HT-29 (cell line): ENCODE measurements at regions not wholly inside any gene's neighbourhood (a gene's known extent, or its start where the extent isn't known, plus 50 kb on each side); places are given as distances from the start of the nearest gene placed in this dataset.
"Not testable (repeated sequence)": the region's sequence is repeated elsewhere in the genome, so short reads cannot be mapped to it uniquely, and the experiment has no call there.

ENCODE experiments used
- DNase-seq: peaks from one replicate; pipeline ENCODE4 v3.0.0-alpha.2; 2015; ENCODE audit warnings: low spot score

DNA sequence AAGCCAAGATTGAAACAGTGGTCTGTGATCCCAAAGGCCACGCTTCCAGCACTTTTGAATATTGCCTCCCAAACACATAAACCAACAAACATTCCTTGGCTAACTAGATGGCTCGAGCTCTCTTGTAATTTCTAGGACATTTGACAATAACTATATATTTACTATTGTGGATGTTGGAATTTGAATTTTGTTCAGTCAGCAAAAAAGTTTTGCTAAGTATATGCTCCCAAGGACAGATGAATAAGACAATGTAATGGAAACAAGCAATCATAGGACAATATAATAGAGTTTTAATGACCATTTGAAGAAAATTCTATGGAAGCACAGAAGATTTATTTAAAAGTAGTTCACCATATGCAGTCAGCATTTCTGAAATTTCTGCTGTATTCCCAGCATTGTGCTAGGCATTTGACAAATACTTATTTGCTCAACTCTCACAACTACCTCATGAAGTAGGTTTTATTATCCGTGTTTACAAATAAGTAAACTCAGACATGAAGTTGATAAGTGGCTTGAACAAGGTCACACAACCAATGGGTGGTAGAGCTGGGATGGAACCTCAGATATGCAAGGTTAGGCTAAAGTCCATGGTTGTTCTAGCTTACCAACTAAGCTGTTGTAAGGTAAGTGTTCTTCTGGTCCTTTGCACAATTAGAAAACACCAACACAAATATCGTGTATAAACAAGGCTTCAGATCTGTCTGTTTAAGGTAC lies 205.1 kb downstream of the NUFIP1 start:
- no peak for DNase-seq

DNA sequence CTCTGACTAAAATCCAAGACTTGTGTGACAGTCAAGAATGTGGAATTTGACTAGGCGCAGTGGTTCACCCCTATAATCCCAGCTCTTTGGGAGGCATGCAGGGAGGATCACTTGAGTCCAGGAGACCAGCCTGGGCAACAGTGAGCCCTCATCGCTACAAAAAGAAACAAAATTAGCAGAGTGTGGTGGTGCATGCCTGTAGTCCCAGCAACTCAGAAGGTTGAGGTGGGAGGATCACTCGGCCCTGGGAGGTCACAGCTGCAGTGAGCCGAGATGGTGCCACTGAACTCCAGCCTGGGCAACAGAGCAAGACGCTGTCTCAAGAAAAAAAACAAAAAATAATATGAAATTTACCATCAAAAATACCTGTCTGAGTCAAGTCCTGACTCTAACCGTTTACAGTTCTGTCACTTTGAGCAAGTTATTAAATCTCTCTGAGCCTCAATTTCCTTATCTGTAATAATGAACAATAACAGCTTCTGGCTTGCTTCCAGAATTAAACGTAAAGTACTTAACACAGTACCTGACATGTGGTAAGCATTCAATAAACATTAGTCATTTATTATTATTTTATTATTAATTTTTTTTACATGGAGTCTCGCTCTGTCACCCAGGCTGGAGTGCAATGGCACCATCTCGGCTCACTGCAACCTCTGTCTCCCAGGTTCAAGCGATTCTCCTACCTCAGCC lies 204.6 kb upstream of the TSC22D1 start:
- no peak for DNase-seq

DNA sequence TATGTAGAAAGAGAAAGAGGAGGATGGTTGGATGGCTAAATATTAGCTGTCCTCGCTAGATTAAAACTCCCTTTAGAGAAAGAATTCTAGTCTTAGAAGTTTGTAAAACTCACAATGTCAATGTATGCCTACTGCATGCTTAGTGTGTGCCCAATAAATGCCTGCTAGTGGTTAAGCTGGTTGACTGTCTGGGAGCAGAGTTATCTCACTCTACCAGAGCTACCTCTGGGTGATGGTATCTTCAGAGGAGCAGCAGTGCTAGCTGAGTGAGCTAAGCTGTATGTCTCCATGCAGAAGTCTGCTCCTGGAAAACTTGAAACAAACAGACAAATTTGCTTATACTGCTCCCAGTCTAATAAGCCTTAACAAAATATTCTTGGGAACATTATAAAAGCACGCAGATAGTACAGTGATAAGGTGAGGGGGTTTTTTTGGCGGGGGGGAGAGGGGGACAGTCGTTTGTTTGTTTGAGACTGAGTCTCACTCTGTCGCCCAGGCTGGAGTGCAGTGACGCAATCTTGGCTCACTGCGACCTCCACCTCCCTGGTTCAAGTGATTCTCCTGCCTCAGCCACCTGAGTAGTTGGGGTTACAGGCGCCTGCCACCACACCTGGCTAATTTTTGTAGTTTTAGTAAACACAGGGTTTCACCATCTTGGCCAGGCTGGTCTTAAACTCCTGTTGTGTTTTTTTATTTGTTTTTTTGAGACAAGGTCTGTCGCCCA lies 202.8 kb upstream of the TSC22D1 start:
- DNase-seq = no peak

DNA sequence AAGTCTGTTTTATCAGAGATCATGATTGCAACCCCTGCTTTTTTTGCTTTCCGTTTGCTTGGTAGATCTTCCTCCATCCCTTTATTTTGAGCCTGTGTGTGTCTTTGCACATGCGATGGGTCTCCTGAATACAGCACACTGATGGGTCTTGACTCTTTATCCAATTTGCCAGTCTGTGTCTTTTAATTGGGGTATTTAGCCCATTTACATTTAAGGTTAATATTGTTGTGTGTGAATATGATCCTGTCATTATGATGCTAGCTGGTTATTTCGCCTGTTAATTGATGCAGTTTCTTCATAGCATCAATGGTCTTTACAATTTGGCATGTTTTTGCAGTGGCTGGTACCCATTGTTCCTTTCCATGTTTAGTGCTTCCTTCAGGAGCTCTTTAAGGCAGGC lies 199.2 kb upstream of the TSC22D1 start:
- DNase-seq = not testable (repeated sequence)

DNA sequence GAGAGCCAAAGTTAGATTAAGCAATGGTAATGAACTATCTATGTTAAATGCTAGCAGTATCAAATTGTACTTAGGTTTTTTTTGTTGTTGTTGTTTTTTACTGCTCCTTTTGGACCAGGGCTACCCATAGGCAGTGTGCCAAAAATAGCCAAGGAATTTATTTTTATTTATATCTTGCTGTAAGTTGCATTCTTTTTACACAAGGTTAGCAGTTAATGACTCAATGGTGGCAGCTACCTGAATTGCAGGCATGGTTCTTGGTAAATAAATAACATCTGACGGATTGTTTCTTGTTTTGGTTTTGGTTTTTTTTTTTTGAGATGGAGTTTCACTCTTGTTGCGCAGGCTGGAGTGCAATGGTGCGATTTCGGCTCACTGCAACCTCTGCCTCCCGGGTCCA lies 194.8 kb upstream of the TSC22D1 start:
- no peak for DNase-seq

DNA sequence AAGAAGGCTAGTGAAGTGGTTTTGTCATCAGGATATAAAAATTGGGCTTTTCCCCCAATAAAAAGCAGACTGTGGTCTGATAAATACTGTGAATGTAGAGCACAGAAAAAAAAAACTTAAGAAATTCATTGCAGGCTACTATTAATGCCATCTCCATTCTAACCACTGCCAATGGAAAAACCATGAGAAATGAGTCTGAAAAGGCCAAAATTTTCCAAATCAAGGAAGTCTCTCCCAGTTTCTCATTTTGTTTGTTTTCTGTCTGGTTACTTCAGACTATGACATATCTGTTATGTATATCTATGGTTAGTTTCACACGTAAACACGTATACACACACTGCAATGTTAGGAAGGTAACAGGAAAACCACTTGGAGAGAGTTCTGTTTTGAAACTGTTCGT lies 193.6 kb upstream of the TSC22D1 start:
- no peak for DNase-seq

DNA sequence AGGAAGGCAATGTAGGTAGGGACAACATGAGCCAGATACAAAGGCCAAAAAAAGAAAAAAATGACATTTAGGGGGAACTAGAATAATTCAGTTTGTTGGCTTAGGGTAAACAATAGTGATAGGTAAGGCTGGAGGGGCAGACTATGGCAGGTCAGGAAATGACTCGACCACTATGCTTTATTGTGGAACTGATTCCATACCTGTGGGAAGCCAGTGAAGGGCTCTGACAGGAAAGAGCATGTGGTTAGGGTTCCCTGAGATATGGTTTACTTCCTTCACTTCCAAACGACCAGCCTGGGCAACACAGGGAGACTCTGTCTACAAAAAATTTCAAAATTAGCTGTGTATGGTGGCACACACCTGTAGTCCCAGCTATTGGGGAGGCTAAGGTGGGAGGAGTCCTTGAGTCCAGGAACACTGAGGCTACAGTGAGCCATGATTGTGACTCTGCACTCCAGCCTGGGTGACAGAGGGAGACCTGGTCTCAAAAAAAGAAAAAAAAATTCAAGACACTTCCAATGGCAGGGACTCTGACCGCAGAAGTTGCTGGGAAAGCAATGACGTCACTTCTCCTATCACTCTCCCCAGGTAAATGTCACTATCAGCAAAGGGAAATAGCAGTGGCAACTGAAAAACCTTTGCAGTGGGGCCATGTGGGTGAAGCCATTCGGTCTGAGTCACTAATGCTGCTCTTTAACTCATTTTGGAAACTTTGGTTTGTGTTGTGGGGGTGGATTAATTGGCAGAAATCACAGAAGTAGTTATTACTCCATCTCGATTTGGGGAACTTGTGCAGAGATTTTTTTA lies 192.8 kb upstream of the TSC22D1 start:
- DNase-seq = no peak

DNA sequence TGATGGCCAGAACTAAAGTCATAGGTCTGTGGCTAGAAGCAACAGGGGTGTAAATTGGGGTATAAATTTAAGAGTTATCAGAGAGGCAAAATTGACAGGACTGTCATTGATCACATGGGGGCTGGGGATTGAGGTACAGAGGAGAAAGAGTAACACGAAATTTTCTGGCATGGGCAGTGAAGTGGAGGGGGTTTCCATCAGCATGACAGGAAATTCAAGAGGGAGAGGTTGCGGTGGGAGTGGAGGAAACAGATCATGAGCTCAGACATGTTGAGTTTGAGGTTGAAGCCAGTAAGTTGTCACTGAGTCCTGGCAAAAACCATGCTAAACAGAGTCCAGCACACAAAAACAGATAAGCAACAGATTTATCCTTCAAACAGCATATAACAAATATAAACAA lies 192.1 kb upstream of the TSC22D1 start:
- DNase-seq = no peak

DNA sequence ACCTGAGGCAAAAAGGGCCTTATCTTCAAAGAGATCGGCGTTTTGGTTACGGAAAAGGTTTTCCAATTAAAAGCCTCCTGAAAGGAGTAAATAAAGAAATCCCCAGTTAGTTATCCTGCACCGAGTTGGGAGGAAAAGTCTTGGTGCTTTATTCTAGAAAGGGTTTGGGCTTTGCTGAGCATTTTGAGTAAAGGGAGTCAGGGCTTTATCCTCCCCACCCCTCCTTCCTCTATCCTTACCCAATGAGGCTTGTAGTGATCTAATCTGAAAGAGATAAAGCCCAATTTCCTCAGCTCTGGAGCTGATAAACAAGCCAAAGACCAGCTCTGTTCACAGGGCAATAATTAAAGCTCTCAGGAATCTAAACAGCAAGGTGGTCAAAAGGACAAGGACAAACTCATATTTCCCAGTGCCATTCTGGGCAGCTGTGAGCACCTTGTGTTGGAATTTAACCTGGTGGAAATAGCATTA lies 188.9 kb upstream of the TSC22D1 start:
- DNase-seq = peak; percentile 69

DNA sequence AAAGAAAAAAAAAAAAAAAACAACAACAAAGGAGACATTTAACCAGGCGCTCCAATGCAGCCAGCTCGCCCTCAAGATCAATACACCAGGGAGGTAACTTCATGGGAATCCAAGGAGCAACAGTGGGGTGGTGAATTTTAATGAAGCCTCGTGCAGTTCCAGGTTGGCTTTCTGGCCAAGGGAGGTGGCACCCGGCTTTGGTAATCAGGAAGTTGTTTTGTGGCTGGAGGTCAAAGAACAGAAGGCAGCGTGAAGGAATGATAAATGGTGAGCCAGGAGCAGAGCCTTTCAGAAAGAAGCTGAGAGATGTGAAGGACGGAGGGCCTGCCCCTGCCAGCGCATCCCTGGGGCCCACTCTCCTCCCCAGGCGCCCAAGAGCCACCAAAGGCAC lies 188.2 kb upstream of the TSC22D1 start:
- peak; percentile 85 for DNase-seq

DNA sequence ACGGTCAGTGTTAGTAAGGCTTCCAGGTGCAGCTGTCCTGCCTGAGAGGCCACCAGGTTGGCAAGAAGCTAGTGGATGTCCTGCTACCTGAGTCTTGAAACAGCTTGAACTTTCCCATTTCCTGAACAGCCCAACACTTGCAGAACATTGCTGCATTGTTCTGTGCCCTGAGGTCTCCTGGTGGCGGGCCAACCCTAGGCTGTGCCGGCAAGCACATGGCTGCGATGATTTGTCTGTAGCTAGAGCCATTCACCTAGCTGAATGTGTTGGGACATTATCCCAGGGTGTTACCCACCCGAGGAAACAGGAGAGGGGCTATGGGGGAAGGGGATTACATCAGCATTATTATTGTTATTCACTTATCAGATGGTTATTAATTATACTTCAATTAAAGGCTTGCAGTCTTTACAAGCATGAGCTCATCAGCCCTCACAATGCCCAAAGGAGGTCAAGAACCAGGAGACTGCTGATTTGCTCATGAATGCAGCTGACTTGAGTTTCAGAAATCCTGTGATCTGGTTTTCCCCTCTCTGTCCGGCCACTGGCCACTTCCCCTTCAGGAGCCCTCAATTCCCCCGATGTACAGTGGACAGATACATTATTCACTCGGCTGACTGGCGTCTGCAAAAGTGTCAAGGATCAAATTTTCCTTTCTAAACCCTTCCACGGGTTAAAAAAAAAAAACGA lies 187.6 kb upstream of the TSC22D1 start:
- DNase-seq = peak; percentile 71

DNA sequence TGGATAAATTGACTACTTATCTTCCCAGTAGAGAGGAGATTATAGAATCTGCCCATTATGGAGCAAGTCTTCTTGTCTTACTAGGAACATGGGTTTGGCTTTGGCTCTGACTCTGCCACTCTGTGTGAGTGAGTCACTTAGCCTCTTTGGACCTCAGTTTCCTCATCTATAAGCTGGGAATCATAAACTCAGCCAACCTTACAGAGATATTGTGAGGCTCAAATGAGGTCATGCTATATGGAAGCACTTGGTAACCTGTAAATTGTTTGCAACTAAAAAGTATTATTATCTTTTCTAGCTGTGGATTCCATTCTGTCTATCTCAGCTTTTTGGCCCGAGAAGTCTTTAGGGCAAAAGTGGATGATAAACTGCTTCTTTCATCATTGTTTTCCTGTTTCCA lies 186.8 kb upstream of the TSC22D1 start:
- DNase-seq = no peak

DNA sequence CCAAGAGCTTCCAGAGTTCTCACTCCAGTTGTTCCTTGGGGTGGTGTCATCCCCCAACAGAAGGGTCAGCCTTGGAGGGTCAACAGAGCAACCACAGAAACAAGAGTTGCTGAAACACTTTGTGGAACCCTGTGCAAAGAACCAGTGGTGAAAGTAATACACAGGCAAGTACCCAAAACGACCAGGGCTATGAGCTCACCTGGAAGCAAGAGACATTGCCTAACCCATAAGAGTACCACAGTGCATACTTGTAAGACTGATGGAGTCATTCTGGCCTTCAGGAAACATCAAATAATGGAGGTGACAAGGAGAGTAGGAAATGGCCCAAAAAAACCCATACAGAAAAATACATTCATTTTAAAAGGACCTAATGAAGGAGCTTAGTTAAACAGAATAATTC lies 184.3 kb upstream of the TSC22D1 start:
- DNase-seq = no peak

DNA sequence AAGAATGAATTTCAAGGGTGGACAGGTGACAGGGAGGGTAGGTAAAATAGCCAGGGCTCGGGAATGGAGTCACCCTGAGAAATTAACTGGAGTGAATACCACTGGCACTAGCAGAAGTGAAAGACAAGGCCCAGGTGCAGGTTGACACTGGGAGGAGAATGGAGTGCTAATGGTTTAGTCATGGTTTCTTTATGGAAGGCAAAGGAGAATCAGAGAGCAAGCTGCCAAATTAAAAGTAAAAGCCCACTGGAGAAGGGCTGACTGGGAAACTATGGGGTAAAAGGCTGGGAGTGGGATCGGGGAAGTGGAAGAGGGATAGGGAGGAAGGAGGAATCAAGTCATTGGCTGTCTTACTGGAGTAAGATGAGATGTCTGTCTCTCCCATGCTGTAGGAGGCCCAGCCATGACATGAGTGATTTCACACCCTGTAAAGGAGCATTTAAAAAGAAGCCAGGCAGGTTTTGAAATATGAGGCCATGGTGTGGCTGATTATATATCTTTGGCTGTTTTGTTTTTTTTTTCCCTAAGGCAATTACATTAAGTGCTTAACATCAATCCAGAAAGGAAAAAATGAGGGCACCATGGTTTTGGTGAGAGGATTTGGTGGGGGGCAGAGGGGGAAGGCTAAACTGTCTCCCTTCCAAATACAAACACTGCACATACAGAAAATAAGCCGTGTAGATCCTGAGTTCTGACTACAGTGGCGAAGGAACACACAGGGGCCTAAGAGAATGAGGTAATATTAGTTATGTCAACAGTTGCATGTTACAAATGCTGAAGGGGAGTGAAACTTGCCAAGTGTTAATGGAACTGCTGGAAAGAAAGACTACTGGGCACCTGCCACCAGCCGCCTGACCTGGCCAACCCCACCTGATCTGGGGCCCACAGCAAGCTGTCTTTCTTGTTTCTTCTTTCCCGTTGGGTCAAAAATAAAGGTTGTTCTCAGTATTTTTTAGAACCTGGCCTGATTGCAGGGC lies 183.5 kb upstream of the TSC22D1 start:
- peak; percentile 57 for DNase-seq

DNA sequence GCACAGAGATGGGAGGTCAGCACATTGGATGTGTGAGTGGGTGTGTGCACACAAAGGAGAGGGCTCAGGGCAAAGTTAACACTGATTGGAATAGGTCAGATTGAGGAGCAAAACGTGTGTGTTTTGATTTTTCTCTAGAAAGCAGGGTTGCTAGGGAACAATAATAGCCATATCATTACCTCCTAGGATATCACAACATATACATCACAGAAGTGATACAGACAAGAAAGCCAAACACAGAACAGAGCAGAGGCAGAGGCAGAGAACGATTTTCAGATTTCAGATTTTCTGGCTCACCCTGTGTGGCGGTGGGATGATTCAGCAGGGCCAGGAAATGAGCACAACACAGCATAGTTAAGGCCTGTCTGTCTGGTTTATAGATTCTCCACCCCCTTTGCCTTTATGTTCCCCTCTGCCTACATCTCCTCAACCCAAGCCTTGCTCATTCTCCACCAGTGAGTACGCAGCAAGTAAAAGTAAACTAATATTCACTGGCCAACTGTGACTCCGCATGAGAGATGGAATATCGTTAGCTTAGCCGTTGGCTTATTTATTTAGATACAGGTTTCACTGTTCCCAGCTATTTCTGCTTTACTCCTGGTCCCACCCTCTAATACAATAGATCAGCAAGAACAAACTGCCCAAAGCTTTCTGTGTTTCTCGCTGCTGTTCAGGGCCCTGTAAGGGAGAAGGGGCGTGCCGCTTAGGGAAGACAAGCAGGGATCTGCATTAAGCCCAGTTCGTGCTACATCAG lies 182.7 kb upstream of the TSC22D1 start:
- peak; percentile 70 for DNase-seq

DNA sequence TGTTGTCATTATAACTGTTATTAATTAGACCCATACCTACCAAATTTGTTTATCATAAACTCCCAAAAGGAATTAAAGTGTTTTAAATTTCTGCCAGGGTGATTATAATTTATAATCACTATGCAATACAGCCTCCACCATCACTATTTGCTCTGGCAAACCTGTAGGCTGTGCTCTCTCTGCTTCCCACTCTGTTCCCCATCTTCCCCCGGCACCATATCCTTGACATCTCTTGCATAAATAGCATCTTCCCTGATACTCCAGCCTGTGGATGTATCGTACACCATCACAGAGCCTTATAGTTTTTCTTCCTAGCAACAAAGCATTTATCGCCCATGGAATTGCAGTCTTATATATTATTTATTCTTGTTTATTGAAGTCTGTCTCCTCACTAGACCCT lies 181.5 kb upstream of the TSC22D1 start:
- no peak for DNase-seq

DNA sequence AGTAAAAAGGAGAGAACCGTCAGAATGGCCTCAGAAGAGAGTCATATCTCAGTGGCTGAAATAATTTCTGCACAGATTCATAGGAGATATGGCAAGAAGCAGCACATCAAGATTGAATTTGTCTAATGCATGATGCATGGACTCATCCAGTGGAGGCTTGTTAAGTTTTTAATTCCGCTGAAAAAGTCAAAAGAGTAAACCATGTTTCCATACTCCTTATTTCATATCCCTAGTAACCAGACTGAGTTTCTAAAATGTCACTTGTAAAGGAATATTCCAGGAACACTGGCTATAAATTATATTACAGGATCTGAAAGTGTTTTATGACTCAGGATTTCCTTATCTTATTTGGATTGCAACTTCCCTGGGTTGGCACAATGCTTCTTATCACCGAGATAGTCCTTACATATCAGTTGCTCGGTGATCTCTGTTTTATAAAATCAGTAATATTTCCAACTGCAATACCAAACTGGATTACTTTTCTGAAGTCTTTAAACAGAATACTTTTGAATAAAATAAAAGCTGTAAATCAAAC lies 180.2 kb upstream of the TSC22D1 start:
- peak; percentile 51 for DNase-seq

DNA sequence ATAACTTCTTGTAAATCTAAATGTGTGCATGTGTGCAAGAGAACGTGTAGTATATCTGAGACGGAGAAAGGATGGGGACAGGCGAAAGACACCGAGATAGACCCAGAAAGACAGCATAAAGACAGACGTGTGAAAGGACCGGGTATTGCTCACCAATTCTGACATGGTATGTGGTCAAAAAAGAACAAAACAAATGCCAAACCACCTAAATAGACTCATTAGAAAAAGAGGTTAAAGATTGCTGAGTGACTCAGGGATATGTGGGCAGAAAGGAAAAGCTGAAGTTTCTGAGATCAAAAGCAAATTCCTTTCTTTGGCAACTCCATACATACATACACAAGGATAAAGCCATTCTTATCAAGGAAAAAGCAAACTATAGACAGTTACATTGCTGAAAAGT lies 179.7 kb upstream of the TSC22D1 start:
- peak; percentile 3 for DNase-seq

DNA sequence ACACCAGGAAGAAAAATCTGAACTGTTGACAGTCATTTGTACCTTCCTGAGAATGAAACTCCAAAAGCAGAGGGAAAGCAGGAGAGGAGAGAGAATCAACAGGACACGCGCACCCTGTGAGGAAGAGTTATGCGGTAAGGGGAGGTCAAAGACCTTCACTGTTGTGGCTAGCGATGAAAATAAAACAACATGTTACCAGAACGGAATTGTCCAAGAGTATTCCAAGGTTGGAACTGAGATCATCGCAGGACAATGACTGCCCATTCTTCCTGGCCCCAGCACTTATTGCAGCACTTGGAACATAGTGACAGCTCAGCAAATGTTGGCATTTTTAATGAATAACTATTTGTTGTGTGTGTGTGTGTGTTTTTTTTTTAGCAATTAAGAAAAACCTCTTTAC lies 176.0 kb upstream of the TSC22D1 start:
- DNase-seq = no peak
